ENCODE measurements at regions not wholly inside any gene's neighbourhood (a gene's known extent, or its start where the extent isn't known, plus 50 kb on each side); places are given as distances from the start of the nearest gene placed in this dataset.
"Not testable (repeated sequence)": the region's sequence is repeated elsewhere in the genome, so short reads cannot be mapped to it uniquely, and the experiment has no call there.

GRCh38 chr2:89827829-89828228 lies 1136.4 kb downstream of the RPIA start:
- H2AFZ ChIP-seq; H3K27ac ChIP-seq; H3K4me1 ChIP-seq (replicated peaks; ENCODE audit: insufficient read depth); CTCF ChIA-PET; H3F3A ChIP-seq (ENCODE audit: insufficient read depth, low read depth); intact Hi-C loops (cut with micrococcal nuclease; ENCODE audit: unreplicated experiment); BruUV-seq (replicated peaks); POLR2A ChIA-PET (ENCODE audit: unreplicated experiment); H3K9me2 ChIP-seq (ENCODE audit: insufficient read depth); H3K4me3 ChIP-seq; H3K36me3 ChIP-seq (ENCODE audit: low read depth); H4K20me1 ChIP-seq (ENCODE audit: insufficient read depth); H3K4me2 ChIP-seq; H3K79me2 ChIP-seq (ENCODE audit: low read depth); H3K27me3 ChIP-seq (ENCODE audit: insufficient read depth, low read depth); DNase-seq: not testable (repeated sequence)
- H3K9me3 ChIP-seq (ENCODE audit: insufficient read depth, low read depth): peaks cover 52% of the 10 kb centered on the region

GRCh38 chr2:89828416-89828815 lies 1136.9 kb downstream of the RPIA start:
- H2AFZ ChIP-seq; CTCF ChIA-PET; H3K27ac ChIP-seq; H3K27me3 ChIP-seq (ENCODE audit: insufficient read depth, low read depth); H3K4me2 ChIP-seq; H3K4me3 ChIP-seq; BruUV-seq (replicated peaks); DNase-seq; H3K9me2 ChIP-seq (ENCODE audit: insufficient read depth); H3K36me3 ChIP-seq (ENCODE audit: low read depth); H3F3A ChIP-seq (ENCODE audit: insufficient read depth, low read depth); H4K20me1 ChIP-seq (ENCODE audit: insufficient read depth); intact Hi-C loops (cut with micrococcal nuclease; ENCODE audit: unreplicated experiment); H3K79me2 ChIP-seq (ENCODE audit: low read depth); POLR2A ChIA-PET (ENCODE audit: unreplicated experiment); H3K4me1 ChIP-seq (replicated peaks; ENCODE audit: insufficient read depth): not testable (repeated sequence)
- peaks cover 47% of the 10 kb centered on the region for H3K9me3 ChIP-seq (ENCODE audit: insufficient read depth, low read depth)

- intact Hi-C loops (cut with micrococcal nuclease; ENCODE audit: unreplicated experiment); H2AFZ ChIP-seq; H3K27me3 ChIP-seq (ENCODE audit: insufficient read depth, low read depth); H3K4me2 ChIP-seq; DNase-seq; H4K20me1 ChIP-seq (ENCODE audit: insufficient read depth); H3K9me2 ChIP-seq (ENCODE audit: insufficient read depth); H3K36me3 ChIP-seq (ENCODE audit: low read depth); POLR2A ChIA-PET (ENCODE audit: unreplicated experiment); H3K4me3 ChIP-seq; H3K79me2 ChIP-seq (ENCODE audit: low read depth); BruUV-seq (replicated peaks); H3K27ac ChIP-seq; H3K4me1 ChIP-seq (replicated peaks; ENCODE audit: insufficient read depth); H3F3A ChIP-seq (ENCODE audit: insufficient read depth, low read depth); CTCF ChIA-PET: not testable (repeated sequence)
- peaks cover 40% of the 10 kb centered on the region for H3K9me3 ChIP-seq (ENCODE audit: insufficient read depth, low read depth)
These were observed 1137.6 kb downstream of the RPIA start for GRCh38 chr2:89828961-89829631.

GRCh38 chr2:89829828-89830227 lies 1138.4 kb downstream of the RPIA start:
- no peak overlapping the region for H3K27ac ChIP-seq
- peaks cover 39% of the 10 kb centered on the region for H3K9me3 ChIP-seq (ENCODE audit: insufficient read depth, low read depth)
- no peak for TF ChIP-seq CTCF (conservative IDR thresholded peaks at IDR 0.05)
- no peak for TF ChIP-seq EZH2 (IDR thresholded peaks at IDR 0.05; ENCODE audit: low read depth)
- no TSS peak for BruUV-seq (replicated peaks)
- CTCF ChIA-PET: no interaction called here
- DNase-seq: no peak
- H3K79me2 ChIP-seq (ENCODE audit: low read depth): no peaks in the 10 kb centered on the region
- no peaks in the 10 kb centered on the region for H4K20me1 ChIP-seq (ENCODE audit: insufficient read depth)
- intact Hi-C loops (cut with micrococcal nuclease; ENCODE audit: unreplicated experiment): no loop called here
- no peak overlapping the region for H3K4me3 ChIP-seq
- no peaks in the 10 kb centered on the region for H3K36me3 ChIP-seq (ENCODE audit: low read depth)
- no peak overlapping the region for H2AFZ ChIP-seq
- POLR2A ChIA-PET (ENCODE audit: unreplicated experiment): no interaction called here
- H3K4me1 ChIP-seq (replicated peaks; ENCODE audit: insufficient read depth): no peaks in the 10 kb centered on the region
- no peak overlapping the region for H3K4me2 ChIP-seq
- H3F3A ChIP-seq (ENCODE audit: insufficient read depth, low read depth): no peaks in the 10 kb centered on the region
- no peaks in the 10 kb centered on the region for H3K27me3 ChIP-seq (ENCODE audit: insufficient read depth, low read depth)
- H3K9me2 ChIP-seq (ENCODE audit: insufficient read depth): no peaks in the 10 kb centered on the region

GRCh38 chr2:89830341-89831218 lies 1139.1 kb downstream of the RPIA start:
- H3F3A ChIP-seq (ENCODE audit: insufficient read depth, low read depth); H3K27me3 ChIP-seq (ENCODE audit: insufficient read depth, low read depth); POLR2A ChIA-PET (ENCODE audit: unreplicated experiment); H3K4me3 ChIP-seq; H4K20me1 ChIP-seq (ENCODE audit: insufficient read depth); H3K36me3 ChIP-seq (ENCODE audit: low read depth); H2AFZ ChIP-seq; H3K4me1 ChIP-seq (replicated peaks; ENCODE audit: insufficient read depth); intact Hi-C loops (cut with micrococcal nuclease; ENCODE audit: unreplicated experiment); H3K4me2 ChIP-seq; BruUV-seq (replicated peaks); CTCF ChIA-PET; H3K9me2 ChIP-seq (ENCODE audit: insufficient read depth); H3K79me2 ChIP-seq (ENCODE audit: low read depth); H3K27ac ChIP-seq; DNase-seq: not testable (repeated sequence)
- peaks cover 40% of the 10 kb centered on the region for H3K9me3 ChIP-seq (ENCODE audit: insufficient read depth, low read depth)
